Activated CD4-positive, alpha-beta T cell treated with anti-CD3 and anti-CD28 coated beads for 4 hours (primary cell): ENCODE measurements at regions not wholly inside any gene's neighbourhood (a gene's known extent, or its start where the extent isn't known, plus 50 kb on each side); places are given as distances from the start of the nearest gene placed in this dataset.
"Not testable (repeated sequence)": the region's sequence is repeated elsewhere in the genome, so short reads cannot be mapped to it uniquely, and the experiment has no call there.

Experiments
- DNase-seq, 2 donors: peaks; one replicate each; pipeline ENCODE4 v3.0.0-alpha.2; 2020

DNA sequence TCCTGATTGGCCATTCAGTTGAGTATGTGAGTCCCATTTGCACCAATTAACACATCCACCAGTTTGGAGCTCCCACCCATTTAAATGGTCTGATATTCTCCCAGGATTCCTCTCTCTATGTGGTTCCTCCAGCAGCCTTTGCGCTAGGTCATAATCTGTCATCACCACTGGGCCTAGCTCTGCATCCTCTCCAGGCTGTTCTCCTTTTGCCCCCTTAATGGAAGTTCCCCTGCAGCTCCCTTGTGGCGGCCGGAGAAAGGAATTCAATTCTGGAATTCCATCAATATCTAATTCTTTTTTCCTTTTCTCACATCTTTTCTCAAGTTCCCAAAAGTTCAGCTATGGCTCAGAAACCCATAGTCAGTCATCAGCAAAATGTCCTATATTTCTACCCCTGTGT is 2184.4 kb upstream of the AGA start:
- DNase-seq = no peak

DNA sequence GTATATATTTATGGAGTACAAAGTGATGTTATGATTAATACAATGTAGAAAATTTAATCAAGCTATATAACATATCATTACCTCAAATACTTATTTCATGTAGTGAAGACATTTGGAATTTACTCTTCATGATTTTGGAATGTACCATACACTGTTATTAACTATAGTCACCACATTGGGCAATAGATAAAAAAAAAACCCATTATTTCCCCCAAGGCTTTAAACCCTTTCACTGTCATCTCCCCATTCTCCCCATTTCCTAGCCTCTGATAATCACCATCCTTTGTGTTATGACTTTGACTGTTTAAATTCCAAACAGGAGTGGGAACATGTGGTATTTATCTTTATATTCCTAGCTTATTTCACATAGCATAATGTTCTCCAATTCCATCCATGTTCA is 2189.1 kb upstream of the AGA start:
- DNase-seq = no peak

DNA sequence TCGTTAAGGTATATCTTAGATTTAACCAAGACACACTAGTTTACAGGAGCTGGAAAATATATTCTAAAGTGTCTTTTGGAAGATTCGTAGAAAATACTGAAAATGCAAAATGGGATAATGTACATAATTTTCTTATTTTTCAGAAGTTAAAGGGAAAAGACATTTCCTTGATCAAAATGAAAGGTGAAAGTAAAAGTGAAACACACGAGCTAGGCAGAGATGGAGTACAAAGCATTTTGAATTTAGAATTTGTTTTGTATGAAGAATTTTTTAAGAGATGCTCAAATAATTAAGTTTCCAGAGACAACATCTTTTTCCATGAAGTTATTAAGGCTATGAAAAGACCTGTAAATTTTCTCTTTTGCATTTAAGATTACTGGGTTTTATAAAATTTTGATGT is 2192.6 kb upstream of the AGA start:
- no peak for DNase-seq

DNA sequence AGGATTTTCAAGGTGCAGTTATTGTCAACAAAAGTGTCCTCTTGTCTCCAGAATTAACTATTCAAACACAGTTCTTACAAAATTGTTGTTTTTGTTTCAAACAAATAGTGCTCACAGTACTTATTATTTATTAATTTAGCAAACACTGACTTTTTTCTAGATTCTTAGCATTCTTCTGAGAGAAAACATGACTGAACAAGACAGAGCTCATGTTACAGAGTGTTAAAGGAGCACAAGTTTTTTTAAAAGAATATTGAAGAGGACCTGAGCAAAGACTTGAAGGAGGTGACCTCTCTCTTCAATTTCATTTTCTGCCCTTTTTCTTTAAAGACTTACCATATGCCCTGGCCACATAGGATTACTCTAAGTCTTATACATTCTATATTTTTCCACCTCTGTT is 2220.3 kb upstream of the AGA start:
- DNase-seq = no peak

DNA sequence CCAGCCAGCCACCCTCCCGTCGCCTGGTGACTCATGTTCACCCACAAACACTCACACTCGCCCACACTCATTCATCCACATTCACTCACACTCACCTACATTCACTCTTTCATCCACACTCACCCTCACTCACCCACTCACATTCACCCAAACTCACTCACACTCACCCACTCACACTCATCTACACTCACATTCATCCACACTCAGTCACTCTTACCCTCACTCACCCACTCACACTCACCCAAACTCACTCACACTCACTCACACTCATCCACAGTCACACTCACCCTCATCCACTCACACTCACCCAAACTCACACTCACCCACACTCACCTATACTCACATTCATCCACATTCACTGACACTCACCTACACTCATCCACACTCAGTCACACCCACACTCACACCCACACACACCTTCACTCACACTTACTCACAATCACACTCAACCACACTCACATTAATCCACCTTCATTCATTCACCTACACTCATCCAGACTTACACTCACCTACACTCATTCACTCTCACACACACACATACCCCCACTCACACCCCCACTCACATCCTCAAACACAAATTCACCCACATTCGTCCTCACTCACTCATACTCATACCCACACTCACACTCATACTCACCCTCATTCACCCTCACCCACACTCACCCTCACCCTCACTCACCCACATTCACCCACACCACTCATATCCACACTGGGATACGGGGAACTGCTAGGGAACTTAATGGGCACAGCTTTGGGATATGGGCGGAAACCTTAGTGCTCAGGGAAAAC is 2221.6 kb upstream of the AGA start:
- no peak for DNase-seq

DNA sequence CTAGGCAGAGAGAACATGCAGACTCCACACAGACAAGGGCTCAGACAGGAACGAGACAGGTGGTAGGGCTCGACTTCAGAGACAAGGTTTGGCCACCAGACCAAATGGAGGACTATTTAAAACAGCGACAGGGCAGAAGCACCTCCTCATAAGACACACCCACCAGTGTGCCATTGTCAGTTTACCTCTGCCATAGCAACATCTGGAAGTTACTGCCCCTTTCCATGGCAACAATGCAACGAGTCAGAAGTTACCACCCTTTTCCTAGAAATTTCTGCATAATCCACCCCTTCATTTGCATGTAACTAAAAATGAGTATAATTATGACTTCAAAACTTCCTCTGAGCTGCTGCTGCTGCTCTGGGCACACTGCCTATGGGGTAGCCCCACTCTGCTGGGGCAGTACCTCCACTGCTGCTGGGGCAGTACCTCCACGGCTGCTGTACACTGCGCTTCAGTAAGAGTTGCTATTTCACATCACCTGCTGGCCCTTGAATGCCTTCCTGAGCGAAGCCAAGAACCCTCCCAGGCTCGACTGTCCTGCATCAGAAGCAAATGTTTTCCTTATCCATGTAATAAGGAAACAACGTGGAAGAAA is 2222.3 kb upstream of the AGA start:
- no peak for DNase-seq

DNA sequence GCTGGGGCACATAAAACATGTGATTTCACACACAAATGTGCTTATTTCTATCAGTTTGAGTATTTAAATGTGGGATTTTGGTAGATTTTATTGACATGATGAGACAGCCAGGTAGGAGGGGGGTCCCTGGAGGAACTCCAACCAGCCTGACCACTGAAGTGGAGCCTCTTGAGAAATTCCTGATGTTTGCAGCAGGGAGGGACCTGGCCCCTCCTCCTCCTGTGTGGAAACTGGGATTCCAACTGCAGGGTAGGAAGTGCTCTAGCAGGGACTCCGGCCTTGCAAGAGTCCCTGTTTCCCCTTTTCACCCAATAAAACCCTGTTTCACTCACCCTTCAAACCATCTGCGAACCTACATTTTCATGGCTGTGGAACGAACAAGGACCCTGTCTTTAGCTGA is 2224.0 kb upstream of the AGA start:
- no peak for DNase-seq

DNA sequence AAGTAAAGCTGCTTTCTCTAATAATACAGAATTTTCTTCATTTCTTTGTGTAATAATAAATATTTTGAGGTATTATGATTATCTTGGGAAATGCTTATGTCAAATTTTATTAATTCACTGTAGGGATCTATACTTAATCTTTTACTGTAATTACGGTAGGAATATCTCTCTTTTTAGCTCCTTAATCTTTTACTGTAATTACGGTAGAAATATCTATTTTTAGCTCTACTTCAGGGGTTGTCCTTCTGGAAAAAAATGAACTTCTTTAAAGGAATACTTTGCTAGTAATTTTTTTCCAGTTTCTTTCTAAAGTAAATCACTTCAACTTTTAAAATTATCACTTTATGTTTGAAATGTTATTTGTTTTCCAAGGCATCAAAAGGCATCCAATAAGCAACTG is 2229.4 kb upstream of the AGA start:
- DNase-seq = no peak

DNA sequence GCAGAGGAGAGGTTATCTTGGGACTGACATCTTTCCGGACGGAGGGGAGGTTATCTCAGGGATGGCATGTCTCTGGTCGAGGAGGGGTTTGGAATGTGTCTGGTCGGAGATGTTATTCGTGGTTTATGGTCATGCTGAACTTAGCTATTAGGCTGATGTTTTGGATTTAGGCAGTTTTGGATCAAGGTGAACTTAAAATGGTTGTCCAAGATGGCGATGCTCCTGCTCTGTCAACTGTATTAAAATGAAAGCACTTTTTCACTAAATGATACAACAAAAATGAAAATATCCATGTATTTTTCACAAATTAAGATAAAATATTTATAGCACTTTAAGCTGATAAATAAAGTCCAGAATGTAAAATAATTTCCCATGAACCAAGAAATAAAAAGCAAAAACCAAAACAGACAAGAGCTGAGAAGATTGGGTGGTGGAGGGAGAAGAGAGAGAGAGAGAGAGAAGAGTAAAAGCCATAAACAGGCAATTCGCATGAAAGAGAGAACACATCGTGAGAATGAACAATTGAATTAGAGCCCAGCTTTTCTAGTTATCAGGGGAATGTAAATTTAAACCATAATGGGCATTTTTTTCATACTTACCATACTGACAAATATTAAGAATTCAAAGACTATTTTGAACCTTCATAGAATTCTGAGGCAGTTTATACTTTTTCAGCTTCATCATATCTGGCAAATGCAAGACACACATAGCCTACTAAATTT is 2236.0 kb upstream of the AGA start:
- no peak for DNase-seq

DNA sequence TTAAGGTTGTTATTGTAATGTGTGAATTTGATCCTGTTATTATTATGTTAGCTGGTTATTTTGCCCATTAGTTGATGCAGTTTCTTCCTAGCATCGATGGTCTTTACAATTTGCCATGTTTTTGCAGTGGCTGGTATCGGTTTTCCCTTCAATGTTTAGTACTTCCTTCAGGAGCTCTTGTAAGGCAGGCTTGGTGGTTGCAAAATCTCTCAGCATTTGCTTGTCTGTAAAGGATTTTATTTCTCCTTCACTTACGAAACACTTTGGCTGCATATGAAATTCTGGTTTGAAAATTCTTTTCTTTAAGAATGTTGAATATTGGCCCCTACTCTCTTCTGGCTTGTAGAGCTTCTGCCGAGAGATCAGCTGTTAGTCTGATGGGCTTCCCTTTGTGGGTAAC is 2241.4 kb upstream of the AGA start:
- DNase-seq = not testable (repeated sequence)

DNA sequence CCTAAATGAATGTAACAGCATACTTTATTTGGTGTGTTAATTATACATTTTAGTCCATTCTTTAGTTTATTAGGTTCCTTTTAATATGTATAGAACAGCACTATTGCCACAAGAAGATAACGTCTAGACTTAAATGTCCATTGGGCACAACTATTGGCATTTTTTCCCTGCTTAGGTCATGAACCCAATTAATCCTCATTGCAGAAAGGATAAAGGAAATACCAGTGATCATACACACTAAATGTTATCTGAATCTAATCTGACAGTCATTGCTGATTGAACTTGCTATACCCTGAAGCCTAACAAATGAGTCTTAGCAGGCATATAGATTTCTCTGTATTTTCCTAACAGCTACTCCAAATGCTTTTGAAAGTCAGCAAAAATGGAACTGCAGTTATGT is 2250.0 kb upstream of the AGA start:
- DNase-seq = no peak

DNA sequence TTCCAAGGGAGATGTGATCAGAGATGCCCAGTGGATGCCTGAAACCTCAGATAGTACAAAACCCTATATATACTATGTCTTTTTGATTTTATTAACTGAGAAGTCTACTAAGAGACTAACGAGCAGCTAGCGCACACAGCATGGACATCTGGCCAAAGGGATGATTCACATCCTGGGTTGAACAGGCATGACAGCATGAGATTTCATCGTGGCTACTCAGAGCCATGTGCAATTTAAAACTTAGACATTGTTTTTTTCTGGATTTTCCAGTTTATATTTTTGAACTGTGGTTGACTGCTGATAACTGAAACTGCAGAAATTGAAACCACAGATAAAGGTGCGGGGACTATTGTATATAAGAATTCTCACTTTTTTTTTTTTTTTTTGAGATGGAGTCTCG is 2252.9 kb upstream of the AGA start:
- no peak for DNase-seq

DNA sequence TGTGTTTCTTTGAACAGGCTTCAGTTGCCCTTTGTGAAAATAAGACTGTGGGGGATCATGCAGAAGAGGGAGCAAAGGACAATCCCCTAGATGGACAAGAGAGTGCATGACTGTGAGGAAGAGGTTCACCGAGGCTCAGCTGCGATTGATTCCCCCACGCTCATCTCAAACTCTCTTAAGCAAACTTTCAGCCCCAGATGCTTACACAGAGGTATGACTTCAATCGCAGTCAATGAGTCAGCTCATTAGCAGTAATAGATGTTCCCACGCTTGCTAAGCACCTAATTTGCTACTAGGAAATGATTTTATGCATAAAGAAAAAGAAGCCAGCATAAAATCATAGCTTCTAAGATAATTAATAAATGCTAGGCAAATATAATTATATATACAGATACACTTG is 2256.1 kb upstream of the AGA start:
- DNase-seq = no peak

DNA sequence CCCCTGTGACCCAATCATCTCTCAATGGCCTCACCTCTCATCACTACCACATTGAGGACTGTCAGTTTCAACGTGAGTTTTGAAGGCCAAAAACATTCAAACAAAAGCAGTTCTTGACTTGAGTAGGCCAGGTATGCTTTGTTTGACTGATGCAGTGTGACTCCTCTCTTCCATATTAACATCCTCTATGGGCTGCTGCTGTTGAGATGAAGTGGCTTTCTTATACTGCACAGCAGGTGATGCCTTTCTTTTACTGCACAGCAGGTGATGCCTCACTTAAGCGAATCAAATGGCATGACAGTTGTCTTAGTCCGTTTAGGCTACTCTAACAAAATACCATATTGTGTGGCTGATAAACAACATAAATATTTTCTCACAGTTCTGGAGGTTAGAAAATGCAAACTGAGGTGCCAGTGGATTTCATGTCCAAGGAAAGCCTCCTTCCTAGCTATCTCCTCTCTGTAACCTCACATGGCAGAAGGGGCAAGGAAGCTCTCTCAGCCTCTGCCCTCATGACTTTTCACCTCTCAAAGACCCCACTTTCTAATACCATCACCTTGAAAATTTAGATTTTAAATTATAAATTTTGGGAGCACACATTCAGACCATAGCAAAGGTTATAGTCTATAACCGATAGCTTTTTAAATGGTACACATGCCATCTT is 2267.9 kb upstream of the AGA start:
- no peak for DNase-seq

DNA sequence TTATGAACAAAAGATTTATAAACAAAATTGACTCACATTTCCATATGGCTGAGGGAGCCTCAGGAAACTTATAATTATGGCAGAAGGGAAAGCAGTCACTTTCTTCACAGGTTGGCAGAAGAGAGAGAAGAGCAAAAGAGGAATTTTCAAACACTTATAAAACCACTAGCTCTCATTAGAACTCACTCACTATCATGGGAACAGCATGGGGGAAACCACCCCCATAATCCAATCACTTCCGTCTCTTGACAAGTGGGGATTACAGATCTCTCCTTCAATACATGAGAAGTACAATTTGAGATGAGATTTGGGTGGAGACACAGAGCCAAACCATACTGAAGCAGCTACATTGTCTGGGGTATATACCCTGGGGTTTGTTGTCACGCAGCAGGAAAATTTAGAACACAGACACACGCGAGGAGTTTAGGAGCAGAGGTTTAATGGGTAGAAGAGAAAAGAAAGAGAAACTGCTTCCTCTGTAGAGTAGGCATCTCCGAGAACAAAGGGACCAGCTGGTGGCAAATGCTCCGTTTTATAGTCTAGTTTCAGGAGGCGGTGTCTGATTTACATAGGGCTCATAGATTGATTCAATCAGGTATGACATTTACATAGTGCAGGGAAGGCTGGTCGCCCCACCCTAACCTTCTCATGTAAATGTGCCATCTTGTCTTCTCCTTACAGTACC is 2277.7 kb upstream of the AGA start:
- DNase-seq = no peak

DNA sequence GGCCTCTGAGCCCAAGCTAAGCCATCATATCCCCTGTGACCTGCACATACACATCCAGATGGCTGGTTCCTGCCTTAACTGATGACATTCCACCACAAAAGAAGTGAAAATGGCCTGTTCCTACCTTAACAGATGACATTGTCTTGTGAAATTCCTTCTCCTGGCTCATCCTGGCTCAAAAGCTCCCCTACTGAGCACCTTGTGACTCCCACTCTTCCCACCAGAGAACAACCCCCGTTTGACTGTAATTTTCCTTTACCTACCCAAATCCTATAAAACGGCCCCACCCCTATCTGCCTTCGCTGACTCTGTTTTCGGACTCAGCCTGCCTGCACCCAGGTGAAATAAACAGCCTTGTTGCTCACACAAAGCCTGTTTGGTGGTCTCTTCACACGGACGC is 2284.3 kb upstream of the AGA start:
- DNase-seq = not testable (repeated sequence)

DNA sequence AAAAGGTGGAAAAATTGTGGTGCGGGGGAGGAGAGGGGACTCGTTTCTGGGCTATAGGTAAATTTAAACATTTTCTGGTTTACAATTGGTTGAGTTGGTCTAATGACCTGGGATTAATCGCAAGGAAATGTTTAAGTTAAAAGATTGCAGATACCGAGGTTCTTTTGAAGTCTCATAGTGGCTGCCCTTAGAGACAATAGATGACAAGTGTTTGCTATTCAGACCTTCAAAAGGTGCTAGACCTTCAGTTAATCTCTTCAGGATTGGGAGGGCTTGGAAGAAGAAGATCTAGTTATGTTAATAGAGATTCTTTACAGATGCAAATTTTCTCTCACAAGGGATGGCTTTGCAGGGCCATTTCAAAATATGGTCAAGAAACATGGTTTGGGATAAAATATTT is 2286.1 kb upstream of the AGA start:
- DNase-seq = no peak

DNA sequence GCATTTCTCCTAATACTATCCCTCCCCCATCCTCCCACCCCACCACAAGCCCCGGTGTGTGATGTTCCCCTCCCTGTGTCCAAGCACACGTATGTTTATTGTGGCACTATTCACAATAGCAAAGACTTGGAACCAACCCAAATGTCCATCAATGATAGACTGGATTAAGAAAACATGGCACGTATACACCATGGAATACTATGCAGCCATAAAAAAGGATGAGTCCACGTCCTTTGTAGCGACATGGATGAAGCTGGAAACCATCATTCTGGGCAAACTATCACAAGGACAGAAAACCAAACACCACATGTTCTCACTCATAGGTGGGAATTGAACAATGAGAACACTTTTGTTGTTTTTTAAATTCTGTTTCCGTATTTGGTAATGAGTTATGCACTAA is 2294.6 kb upstream of the AGA start:
- DNase-seq = not testable (repeated sequence)

DNA sequence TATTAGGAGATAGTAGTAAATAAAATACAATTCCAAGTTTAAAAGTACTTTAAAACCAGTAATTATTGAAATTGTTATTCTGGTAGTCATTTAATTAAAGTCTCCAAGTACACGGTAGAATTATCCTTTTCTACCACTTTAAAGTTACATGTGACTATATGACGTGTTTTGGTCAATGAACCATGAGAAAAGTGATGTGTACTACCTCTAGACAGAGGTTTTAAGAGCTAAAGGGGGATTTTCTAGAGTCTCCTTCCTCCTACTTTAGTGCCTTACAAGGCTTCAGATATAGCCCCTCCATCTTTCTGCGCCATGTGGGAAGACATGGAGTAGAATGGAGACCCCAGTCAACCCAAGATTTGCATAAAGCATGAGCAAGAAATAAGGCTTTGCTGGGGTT is 2296.6 kb upstream of the AGA start:
- no peak for DNase-seq

DNA sequence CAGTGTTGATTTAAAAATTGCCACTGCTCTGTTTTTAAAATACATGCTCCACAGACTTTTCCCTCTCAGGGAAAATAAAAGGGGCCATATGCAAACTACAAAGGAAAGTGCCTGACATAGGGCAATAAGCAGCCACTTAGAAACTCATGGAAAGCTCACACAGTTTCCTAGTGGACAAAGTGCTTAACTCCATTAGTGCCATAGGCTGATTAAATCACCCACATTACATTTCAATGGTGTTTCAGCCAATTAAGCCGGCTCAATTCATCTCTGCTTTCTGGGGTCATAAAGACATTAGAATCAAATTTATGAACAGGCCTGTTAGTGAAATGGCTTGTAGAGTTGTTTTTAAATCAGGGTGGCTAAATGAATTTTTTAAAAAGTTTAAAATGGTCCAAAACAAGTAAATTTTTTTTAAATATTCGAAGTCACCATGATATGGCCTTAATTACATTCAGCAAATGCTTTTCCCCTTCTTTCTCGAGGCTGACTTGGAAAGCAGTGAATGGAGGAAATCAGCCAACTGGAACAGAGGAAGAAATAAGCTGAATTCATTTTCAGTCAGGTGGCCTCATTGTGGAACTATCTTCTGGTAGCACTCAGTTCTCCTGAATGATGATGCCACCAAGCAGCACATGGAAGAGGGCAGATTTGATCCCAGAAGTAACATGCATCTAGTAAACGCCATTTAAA is 2305.1 kb upstream of the AGA start:
- no peak for DNase-seq

DNA sequence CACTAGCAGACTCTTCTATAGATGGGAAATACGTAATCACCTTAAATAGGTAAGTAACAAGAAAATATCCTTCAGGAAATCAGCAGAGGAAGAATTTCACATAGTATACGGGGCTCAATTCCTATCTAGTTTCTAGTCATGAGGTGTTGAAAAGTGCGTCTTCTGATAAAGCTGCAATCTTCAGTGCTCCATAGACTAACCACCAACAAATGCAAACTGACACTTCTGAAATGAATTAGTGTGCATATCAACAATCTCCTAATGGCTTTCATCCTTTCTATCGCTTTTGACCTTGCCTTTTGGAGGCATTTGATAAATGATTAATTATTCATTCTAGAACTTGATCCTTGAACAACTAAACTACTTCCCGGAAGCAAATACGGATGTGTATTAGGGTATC is 2306.6 kb upstream of the AGA start:
- no peak for DNase-seq

DNA sequence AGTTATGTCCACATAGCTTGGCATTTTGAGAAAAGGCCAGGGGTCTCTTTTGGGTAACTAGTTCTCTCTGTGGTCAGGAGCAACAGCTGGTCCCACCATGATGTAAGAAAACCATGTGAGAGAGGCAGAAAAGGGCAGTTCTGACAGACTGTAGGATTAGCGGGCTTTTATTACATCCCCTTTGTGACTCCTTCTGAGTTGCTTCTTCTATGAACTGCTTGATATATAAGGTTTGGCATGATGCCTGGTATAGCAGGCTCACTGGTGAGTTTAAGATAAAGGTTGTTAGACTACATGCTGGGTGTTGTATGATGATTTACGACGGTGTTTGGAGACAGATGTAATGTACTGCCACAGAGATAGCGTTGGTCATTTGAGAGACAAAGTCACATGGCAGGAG is 2308.1 kb upstream of the AGA start:
- no peak for DNase-seq

DNA sequence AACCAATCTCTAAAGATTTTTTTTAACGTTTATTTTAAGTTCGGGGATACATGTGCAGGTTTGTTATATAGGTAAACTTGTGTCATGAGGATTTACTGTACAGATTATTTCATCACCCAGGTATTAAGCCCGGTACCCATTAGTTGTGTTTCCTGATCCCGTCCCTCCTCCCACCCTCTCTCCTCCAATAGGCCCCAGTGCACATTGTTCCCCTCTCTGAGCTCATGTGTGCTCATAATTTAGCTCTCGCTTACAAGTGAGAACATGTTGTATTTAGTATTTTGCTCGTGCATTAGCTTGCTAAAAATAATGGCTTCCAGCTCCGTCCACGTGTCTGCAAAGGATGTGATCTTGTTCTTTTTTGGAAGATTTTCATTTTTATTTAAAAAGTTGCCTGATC is 2309.4 kb upstream of the AGA start:
- no peak for DNase-seq
